H1 (cell line): ENCODE measurements at regions not wholly inside any gene's neighbourhood (a gene's known extent, or its start where the extent isn't known, plus 50 kb on each side); places are given as distances from the start of the nearest gene placed in this dataset.

Experiments
- NANOG ChIP-seq: IDR thresholded peaks from 2 replicates; pipeline ENCODE4 v1.6.1; 2011; ENCODE audit warnings: low read length, low read depth, mild to moderate bottlenecking, inconsistent platforms; ENCODE audit not compliant: insufficient read depth, poor library complexity, severe bottlenecking
- NRF1 ChIP-seq: IDR thresholded peaks from 2 replicates; pipeline ENCODE4 v1.6.1; 2011; ENCODE audit warnings: mild to moderate bottlenecking, low read depth, low read length, improper control_type of control experiment
- POLR2A ChIP-seq, 2 experiments: IDR thresholded peaks; 1 replicate in 1 of 2; 2 replicates in 1 of 2; pipeline ENCODE4 v1.6.1; 2011; ENCODE audit warnings: low read depth in 2 of 2, low read length in 2 of 2, mild to moderate bottlenecking in 2 of 2; ENCODE audit errors: control extremely low read depth in 1 of 2
- RXRA ChIP-seq: IDR thresholded peaks from 2 replicates; pipeline ENCODE4 v1.6.1; 2011; ENCODE audit warnings: low read depth, mild to moderate bottlenecking, low read length, moderate library complexity; ENCODE audit not compliant: insufficient read depth

GRCh38 chr7:25859412-25860274, 292.4 kb upstream of the NFE2L3 start (continued):
- TF ChIP-seq RXRA (no peak), POLR2A (IDR thresholded peaks at IDR 0.05; ENCODE audit: control extremely low read depth in 1 of 2, low read depth in 2 of 2, low read length in 2 of 2) (no peak), NRF1 (no peak), NANOG (no peak)
- TF ChIP-seq, all 59 proteins: peak for 2
